Neural progenitor cell (in vitro differentiated cells): ENCODE measurements at regions not wholly inside any gene's neighbourhood (a gene's known extent, or its start where the extent isn't known, plus 50 kb on each side); places are given as distances from the start of the nearest gene placed in this dataset.

ENCODE experiments used
- EZH2 ChIP-seq: fragments of 200-600 bp; sonication (generic); IDR thresholded peaks from 2 replicates; pipeline ENCODE4 v1.6.1; 2017; ENCODE audit warnings: antibody characterized with exemption, mild to moderate bottlenecking, moderate library complexity
- EZH2phosphoT487 ChIP-seq: fragments of 200-600 bp; sonication (generic); IDR thresholded peaks from 2 replicates; pipeline ENCODE4 v1.6.1; 2017; ENCODE audit warnings: antibody characterized with exemption
- TF ChIP-seq, protein P1 (sequence below): fragments of 200-600 bp; sonication (generic); IDR thresholded peaks from 2 replicates; pipeline ENCODE4 v1.5.1; 2017; ENCODE audit warnings: antibody characterized with exemption, mild to moderate bottlenecking

- TF ChIP-seq EZH2phosphoT487 (no peak), EZH2 (no peak)
- TF ChIP-seq, protein P1, sequence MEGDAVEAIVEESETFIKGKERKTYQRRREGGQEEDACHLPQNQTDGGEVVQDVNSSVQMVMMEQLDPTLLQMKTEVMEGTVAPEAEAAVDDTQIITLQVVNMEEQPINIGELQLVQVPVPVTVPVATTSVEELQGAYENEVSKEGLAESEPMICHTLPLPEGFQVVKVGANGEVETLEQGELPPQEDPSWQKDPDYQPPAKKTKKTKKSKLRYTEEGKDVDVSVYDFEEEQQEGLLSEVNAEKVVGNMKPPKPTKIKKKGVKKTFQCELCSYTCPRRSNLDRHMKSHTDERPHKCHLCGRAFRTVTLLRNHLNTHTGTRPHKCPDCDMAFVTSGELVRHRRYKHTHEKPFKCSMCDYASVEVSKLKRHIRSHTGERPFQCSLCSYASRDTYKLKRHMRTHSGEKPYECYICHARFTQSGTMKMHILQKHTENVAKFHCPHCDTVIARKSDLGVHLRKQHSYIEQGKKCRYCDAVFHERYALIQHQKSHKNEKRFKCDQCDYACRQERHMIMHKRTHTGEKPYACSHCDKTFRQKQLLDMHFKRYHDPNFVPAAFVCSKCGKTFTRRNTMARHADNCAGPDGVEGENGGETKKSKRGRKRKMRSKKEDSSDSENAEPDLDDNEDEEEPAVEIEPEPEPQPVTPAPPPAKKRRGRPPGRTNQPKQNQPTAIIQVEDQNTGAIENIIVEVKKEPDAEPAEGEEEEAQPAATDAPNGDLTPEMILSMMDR = no peak
Observed at GRCh38 chr11:119809346-119809745, 80.3 kb upstream of the NECTIN1 start.
